ENCODE measurements at regions not wholly inside any gene's neighbourhood (a gene's known extent, or its start where the extent isn't known, plus 50 kb on each side); places are given as distances from the start of the nearest gene placed in this dataset.

- FAIRE-seq: no peak
These were observed 886.3 kb downstream of the SLC4A3 start for GRCh38 chr2:220513573-220514288.

- no peak for FAIRE-seq
These were observed 894.1 kb downstream of the SLC4A3 start for GRCh38 chr2:220521551-220521950.

- FAIRE-seq: no peak
These were observed 900.8 kb downstream of the SLC4A3 start for GRCh38 chr2:220528180-220528675.

GRCh38 chr2:220531216-220531615 is 903.8 kb downstream of the SLC4A3 start:
- FAIRE-seq: no peak

- no peak for FAIRE-seq
These were observed 906.1 kb downstream of the SLC4A3 start for GRCh38 chr2:220533485-220533884.

GRCh38 chr2:220539481-220539880 is 912.1 kb downstream of the SLC4A3 start:
- FAIRE-seq: no peak

GRCh38 chr2:220544049-220544448 is 916.6 kb downstream of the SLC4A3 start:
- FAIRE-seq: no peak

- FAIRE-seq: no peak
These were observed 923.7 kb downstream of the SLC4A3 start for GRCh38 chr2:220550995-220551700.

GRCh38 chr2:220552790-220553535 is 925.5 kb downstream of the SLC4A3 start:
- no peak for FAIRE-seq

GRCh38 chr2:220555961-220556630 is 928.7 kb downstream of the SLC4A3 start:
- FAIRE-seq: no peak

- FAIRE-seq: no peak
These were observed 929.2 kb downstream of the SLC4A3 start for GRCh38 chr2:220556658-220557057.

GRCh38 chr2:220560192-220560591 is 932.8 kb downstream of the SLC4A3 start:
- no peak for FAIRE-seq

- no peak for FAIRE-seq
These were observed 935.1 kb downstream of the SLC4A3 start for GRCh38 chr2:220562375-220563140.

- no peak for FAIRE-seq
These were observed 940.9 kb downstream of the SLC4A3 start for GRCh38 chr2:220568296-220568695.

- no peak for FAIRE-seq
These were observed 941.9 kb downstream of the SLC4A3 start for GRCh38 chr2:220569112-220569897.

- FAIRE-seq: no peak
These were observed 945.0 kb downstream of the SLC4A3 start for GRCh38 chr2:220572385-220572784.

- no peak for FAIRE-seq
These were observed 946.6 kb downstream of the SLC4A3 start for GRCh38 chr2:220574038-220574437.

- no peak for FAIRE-seq
These were observed 948.5 kb downstream of the SLC4A3 start for GRCh38 chr2:220575963-220576362.

- FAIRE-seq: no peak
These were observed 952.0 kb downstream of the SLC4A3 start for GRCh38 chr2:220579452-220579851.

- FAIRE-seq: no peak
These were observed 952.7 kb downstream of the SLC4A3 start for GRCh38 chr2:220580113-220580512.

- no peak for FAIRE-seq
These were observed 956.3 kb downstream of the SLC4A3 start for GRCh38 chr2:220583725-220584124.
